ENCODE measurements at regions not wholly inside any gene's neighbourhood (a gene's known extent, or its start where the extent isn't known, plus 50 kb on each side); places are given as distances from the start of the nearest gene placed in this dataset.

GRCh38 chr5:89302102-89302891, 419.3 kb upstream of the MEF2C start:
- DNase-seq (ENCODE audit: low spot score) = no peak

- DNase-seq (ENCODE audit: low spot score) = peak; percentile 22
Observed at GRCh38 chr5:89301321-89302025, 418.5 kb upstream of the MEF2C start.

- no peak for DNase-seq (ENCODE audit: low spot score)
Observed at GRCh38 chr5:89300426-89300970, 417.5 kb upstream of the MEF2C start.

- DNase-seq (ENCODE audit: low spot score) = no peak
Observed at GRCh38 chr5:89299998-89300397, 417.0 kb upstream of the MEF2C start.

GRCh38 chr5:89297066-89297465, 414.1 kb upstream of the MEF2C start:
- DNase-seq (ENCODE audit: low spot score) = no peak

- peak; percentile 53 for DNase-seq (ENCODE audit: low spot score)
Observed at GRCh38 chr5:89293810-89294209, 410.8 kb upstream of the MEF2C start.

- DNase-seq (ENCODE audit: low spot score) = no peak
Observed at GRCh38 chr5:89292487-89292886, 409.5 kb upstream of the MEF2C start.

GRCh38 chr5:89289604-89290003, 406.6 kb upstream of the MEF2C start:
- DNase-seq (ENCODE audit: low spot score) = no peak

- DNase-seq (ENCODE audit: low spot score) = no peak
Observed at GRCh38 chr5:89287964-89288363, 405.0 kb upstream of the MEF2C start.

- no peak for DNase-seq (ENCODE audit: low spot score)
Observed at GRCh38 chr5:89286320-89286719, 403.3 kb upstream of the MEF2C start.

- DNase-seq (ENCODE audit: low spot score) = no peak
Observed at GRCh38 chr5:89283728-89284493, 400.9 kb upstream of the MEF2C start.

- DNase-seq (ENCODE audit: low spot score) = no peak
Observed at GRCh38 chr5:89282554-89283510, 399.8 kb upstream of the MEF2C start.

GRCh38 chr5:89281766-89282553, 399.0 kb upstream of the MEF2C start:
- DNase-seq (ENCODE audit: low spot score) = no peak

- DNase-seq (ENCODE audit: low spot score) = no peak
Observed at GRCh38 chr5:89281211-89281610, 398.2 kb upstream of the MEF2C start.

- no peak for DNase-seq (ENCODE audit: low spot score)
Observed at GRCh38 chr5:89280103-89281037, 397.4 kb upstream of the MEF2C start.

GRCh38 chr5:89279391-89280036, 396.5 kb upstream of the MEF2C start:
- DNase-seq (ENCODE audit: low spot score) = no peak

- DNase-seq (ENCODE audit: low spot score) = no peak
Observed at GRCh38 chr5:89277816-89278215, 394.8 kb upstream of the MEF2C start.

GRCh38 chr5:89276566-89277305, 393.8 kb upstream of the MEF2C start:
- DNase-seq (ENCODE audit: low spot score) = no peak
